Gastroesophageal sphincter (tissue), 4 donors: ENCODE measurements at regions not wholly inside any gene's neighbourhood (a gene's known extent, or its start where the extent isn't known, plus 50 kb on each side); places are given as distances from the start of the nearest gene placed in this dataset.

Source experiments
- ATAC-seq: fragments of 150-250 bp; one replicate; pipeline ENCODE4 v1.9.1; 2016; ENCODE audit warnings: mild to moderate bottlenecking, moderate library complexity
- H3K27ac ChIP-seq, 4 donors: fragments of 200-600 bp; sonication (generic) in 3 of 4; 1 replicate in 3 of 4; 2 replicates in 1 of 4; pipeline ENCODE4 v1.5.1; 2016 to 2019
- H3K27me3 ChIP-seq: fragments of 200-600 bp; sonication (generic); one replicate; pipeline ENCODE4 v1.5.1; 2019
- H3K36me3 ChIP-seq, 2 donors: fragments of 200-600 bp; sonication (generic); one replicate each; pipeline ENCODE4 v1.5.1; 2019; ENCODE audit warnings: control low read depth in 1 of 2
- H3K4me1 ChIP-seq, 3 donors: fragments of 200-600 bp; sonication (generic); 1 replicate in 2 of 3; 2 replicates in 1 of 3; pipeline ENCODE4 v1.5.1; 2016 to 2019; ENCODE audit warnings: control low read depth in 2 of 3
- H3K4me3 ChIP-seq, 2 donors: fragments of 200-600 bp; sonication (generic); one replicate each; pipeline ENCODE4 v1.5.1; 2019; ENCODE audit warnings: mild to moderate bottlenecking in 1 of 2, moderate library complexity in 1 of 2
- H3K9me3 ChIP-seq, 3 donors: fragments of 200-600 bp; sonication (generic); one replicate each; pipeline ENCODE4 v1.5.1; 2017 to 2019; ENCODE audit warnings: control low read depth in 2 of 3
- CTCF ChIP-seq, 4 experiments: fragments of 200-600 bp in 2 of 4; fragments of 450-650 bp in 2 of 4; sonication (generic) in 1 of 4; IDR thresholded peaks; one replicate each; pipeline ENCODE4 v1.5.1; 2017 to 2019; ENCODE audit warnings: antibody characterized with exemption in 4 of 4, mild to moderate bottlenecking in 2 of 4, moderate library complexity in 2 of 4
- EP300 ChIP-seq: sonication (generic); formaldehyde crosslinking; IDR thresholded peaks from one replicate; pipeline ENCODE4 v1.6.1; 2017; ENCODE audit warnings: antibody characterized with exemption, mild to moderate bottlenecking
- POLR2A ChIP-seq, 2 donors: fragments of 450-650 bp; IDR thresholded peaks; one replicate each; pipeline ENCODE4 v1.6.1; 2017; ENCODE audit warnings: antibody characterized with exemption in 2 of 2, mild to moderate bottlenecking in 2 of 2, moderate library complexity in 1 of 2
- POLR2AphosphoS5 ChIP-seq: sonication (generic); formaldehyde crosslinking; IDR thresholded peaks from one replicate; pipeline ENCODE4 v1.6.1; 2017; ENCODE audit warnings: antibody characterized with exemption
- WGBS, 2 donors: methylation state at CpG; one replicate each; pipeline ENCODE4 v1.1.5; 2018; ENCODE audit warnings: low coverage in 1 of 2; 5-methylcytosine and 5-hydroxymethylcytosine counted together

GRCh38 chr5:2634399-2635176, 116.9 kb downstream of the IRX2 start:
- H3K27me3 ChIP-seq, result peaks cover 50% of the 10 kb centered on the region
- H3K36me3 ChIP-seq, result no peaks in the 10 kb centered on the region
- no peak overlapping the region for H3K4me3 ChIP-seq
- whole genome bisulfite sequencing, 2 donors, result 41 to 56% methylated on average over 3 to 6 of the region's 11 CpGs
- H3K27ac ChIP-seq, result no peak overlapping the region
- no peak for ATAC-seq
- H3K9me3 ChIP-seq, result no peaks in the 10 kb centered on the region
- no peak for TF ChIP-seq POLR2A (IDR thresholded peaks at IDR 0.05)
- no peak for TF ChIP-seq EP300
- TF ChIP-seq POLR2AphosphoS5, result no peak
- no peak for TF ChIP-seq CTCF (IDR thresholded peaks at IDR 0.05)
- no peaks in the 10 kb centered on the region for H3K4me1 ChIP-seq

GRCh38 chr5:2633992-2634391, 117.5 kb downstream of the IRX2 start:
- Histone ChIP-seq H3K27me3 (peaks cover 53% of the 10 kb centered on the region), H3K4me1 (no peaks in the 10 kb centered on the region), H3K27ac (no peak overlapping the region), H3K36me3 (no peaks in the 10 kb centered on the region), H3K9me3 (no peaks in the 10 kb centered on the region), H3K4me3 (no peak overlapping the region)
- 81 to 82% methylated on average over 3 to 8 of the region's 15 CpGs for WGBS, 2 donors
- ATAC-seq, result no peak
- TF ChIP-seq CTCF (IDR thresholded peaks at IDR 0.05) (no peak), EP300 (no peak), POLR2AphosphoS5 (no peak), POLR2A (IDR thresholded peaks at IDR 0.05) (no peak)

- Histone ChIP-seq H3K9me3 (no peaks in the 10 kb centered on the region), H3K36me3 (no peaks in the 10 kb centered on the region), H3K27ac (no peak overlapping the region), H3K4me3 (no peak overlapping the region), H3K27me3 (peaks cover 63% of the 10 kb centered on the region), H3K4me1 (no peaks in the 10 kb centered on the region)
- ATAC-seq, result no peak
- no peak for TF ChIP-seq EP300
- no peak for TF ChIP-seq CTCF (IDR thresholded peaks at IDR 0.05)
- TF ChIP-seq POLR2A (IDR thresholded peaks at IDR 0.05), result no peak
- TF ChIP-seq POLR2AphosphoS5, result no peak
- WGBS, 2 donors, result 18 to 44% methylated on average over 2 to 10 of the region's 11 CpGs
Observed at GRCh38 chr5:2631758-2632157, 119.7 kb downstream of the IRX2 start.

GRCh38 chr5:2629045-2629444, 122.4 kb downstream of the IRX2 start:
- whole genome bisulfite sequencing, 2 donors, result 33 to 42% methylated on average over 4 to 7 of the region's 7 CpGs
- TF ChIP-seq CTCF (IDR thresholded peaks at IDR 0.05) (no peak), POLR2A (IDR thresholded peaks at IDR 0.05) (no peak), POLR2AphosphoS5 (no peak), EP300 (no peak)

GRCh38 chr5:2627867-2628266, 123.6 kb downstream of the IRX2 start:
- no peak for ATAC-seq
- no peak overlapping the region for H3K4me3 ChIP-seq
- no peaks in the 10 kb centered on the region for H3K36me3 ChIP-seq
- no peak for TF ChIP-seq POLR2A (IDR thresholded peaks at IDR 0.05)
- H3K27ac ChIP-seq, result no peak overlapping the region
- WGBS, 2 donors, result 85% methylated on average over 7 to 9 of the region's 13 CpGs
- no peaks in the 10 kb centered on the region for H3K9me3 ChIP-seq
- H3K27me3 ChIP-seq, result peaks cover 40% of the 10 kb centered on the region
- no peaks in the 10 kb centered on the region for H3K4me1 ChIP-seq

More at GRCh38 chr5:2629045-2629444, 122.4 kb downstream of the IRX2 start:
- no peaks in the 10 kb centered on the region for H3K4me1 ChIP-seq
- H3K36me3 ChIP-seq, result no peaks in the 10 kb centered on the region
- no peak overlapping the region for H3K4me3 ChIP-seq
- H3K9me3 ChIP-seq, result no peaks in the 10 kb centered on the region
- no peak overlapping the region for H3K27ac ChIP-seq
- peaks cover 48% of the 10 kb centered on the region for H3K27me3 ChIP-seq
- ATAC-seq, result no peak
